Thoracic aorta (tissue), 2 donors: ENCODE measurements at regions not wholly inside any gene's neighbourhood (a gene's known extent, or its start where the extent isn't known, plus 50 kb on each side); places are given as distances from the start of the nearest gene placed in this dataset.

Source experiments
- ATAC-seq: fragments of 150-250 bp; one replicate; pipeline ENCODE4 v1.8.0; 2017; ENCODE audit warnings: low read depth; ENCODE audit not compliant: insufficient number of reproducible peaks, low FRiP score
- DNase-seq: peaks from one replicate; pipeline ENCODE4 v3.0.0-alpha.2; 2020; ENCODE audit warnings: low spot score
- H3K27ac ChIP-seq, 2 donors: fragments of 200-600 bp; sonication (generic); 1 replicate in 1 of 2; 2 replicates in 1 of 2; pipeline ENCODE4 v1.5.1; 2016; ENCODE audit warnings: mild to moderate bottlenecking in 2 of 2, moderate library complexity in 2 of 2
- H3K27me3 ChIP-seq: fragments of 200-600 bp; sonication (generic); replicated peaks from 2 replicates; pipeline ENCODE4 v1.6.0; 2016; ENCODE audit warnings: mild to moderate bottlenecking; ENCODE audit not compliant: insufficient read depth
- H3K36me3 ChIP-seq: fragments of 200-600 bp; sonication (generic); one replicate; pipeline ENCODE4 v1.5.1; 2016
- H3K4me1 ChIP-seq, 2 donors: fragments of 200-600 bp; sonication (generic); 1 replicate in 1 of 2; 2 replicates in 1 of 2; pipeline versions ENCODE4 v1.5.1 to v1.6.0; 2016; ENCODE audit warnings: low read depth in 2 of 2, mild to moderate bottlenecking in 1 of 2; ENCODE audit not compliant: control insufficient read depth in 1 of 2
- H3K4me3 ChIP-seq: fragments of 200-600 bp; sonication (generic); 2 replicates; pipeline ENCODE4 v1.5.1; 2016; ENCODE audit warnings: mild to moderate bottlenecking
- H3K9me3 ChIP-seq: fragments of 200-600 bp; sonication (generic); 2 replicates; pipeline ENCODE4 v1.5.1; 2016
- CTCF ChIP-seq: fragments of 200-600 bp; sonication (generic); IDR thresholded peaks from one replicate; pipeline ENCODE4 v1.5.1; 2019; ENCODE audit warnings: antibody characterized with exemption

GRCh38 chr10:3480281-3480989, 304.6 kb downstream of the KLF6 start:
- Histone ChIP-seq H3K27me3 (no peaks in the 10 kb centered on the region), H3K27ac (no peak overlapping the region)
- no peak for ATAC-seq

DNA sequence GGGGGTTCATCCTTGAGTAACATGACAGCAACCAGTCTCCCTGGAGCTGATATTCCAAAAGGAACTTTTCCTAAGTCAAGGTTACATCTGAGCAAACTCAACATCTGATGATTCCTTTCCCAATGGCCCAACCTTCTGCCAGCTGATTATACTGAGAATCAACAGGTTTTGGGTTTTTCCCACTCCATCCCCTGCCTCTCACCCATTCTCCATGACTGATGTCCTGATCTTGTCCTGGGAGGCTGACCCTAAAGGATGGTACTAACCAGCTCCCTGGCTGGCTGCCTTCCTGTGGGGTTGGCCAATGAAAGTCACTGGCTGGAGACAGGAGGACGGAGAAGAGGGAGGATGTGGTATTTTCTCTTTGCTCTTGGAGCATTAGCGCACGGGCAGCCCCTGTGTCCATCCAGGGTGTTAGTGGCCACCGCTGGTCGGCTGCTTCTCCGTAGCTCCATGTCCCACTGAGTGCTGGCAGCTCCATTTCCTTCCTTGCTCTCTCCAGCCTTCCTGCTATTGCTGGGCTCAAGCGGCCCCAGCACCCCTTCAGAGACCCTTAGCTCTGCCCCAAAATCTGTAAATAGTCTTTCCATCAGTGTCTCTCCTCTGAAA, 306.2 kb upstream of the PITRM1 start:
- no peak for DNase-seq
- Histone ChIP-seq H3K4me3 (no peak overlapping the region), H3K9me3 (no peaks in the 10 kb centered on the region), H3K27ac (no peak overlapping the region), H3K27me3 (no peaks in the 10 kb centered on the region), H3K36me3 (no peaks in the 10 kb centered on the region), H3K4me1 (peaks cover 0 to 12% of the 10 kb centered on the region in 2 donors)
- no peak for ATAC-seq
- TF ChIP-seq CTCF = no peak

More at GRCh38 chr10:3480281-3480989, 304.6 kb downstream of the KLF6 start:
- no peak for DNase-seq
- no peaks in the 10 kb centered on the region for H3K9me3 ChIP-seq
- TF ChIP-seq CTCF = no peak
- H3K4me1 ChIP-seq = peaks cover 0 to 12% of the 10 kb centered on the region in 2 donors
- H3K4me3 ChIP-seq = no peak overlapping the region
- no peaks in the 10 kb centered on the region for H3K36me3 ChIP-seq

GRCh38 chr10:3478153-3478552, 305.6 kb upstream of the PITRM1 start:
- ATAC-seq = no peak
- H3K9me3 ChIP-seq = no peaks in the 10 kb centered on the region
- H3K4me1 ChIP-seq = peaks cover 0 to 12% of the 10 kb centered on the region in 2 donors
- TF ChIP-seq CTCF = no peak
- no peak for DNase-seq
- H3K36me3 ChIP-seq = no peaks in the 10 kb centered on the region
- no peaks in the 10 kb centered on the region for H3K27me3 ChIP-seq
- H3K27ac ChIP-seq = no peak overlapping the region
- H3K4me3 ChIP-seq = no peak overlapping the region

DNA sequence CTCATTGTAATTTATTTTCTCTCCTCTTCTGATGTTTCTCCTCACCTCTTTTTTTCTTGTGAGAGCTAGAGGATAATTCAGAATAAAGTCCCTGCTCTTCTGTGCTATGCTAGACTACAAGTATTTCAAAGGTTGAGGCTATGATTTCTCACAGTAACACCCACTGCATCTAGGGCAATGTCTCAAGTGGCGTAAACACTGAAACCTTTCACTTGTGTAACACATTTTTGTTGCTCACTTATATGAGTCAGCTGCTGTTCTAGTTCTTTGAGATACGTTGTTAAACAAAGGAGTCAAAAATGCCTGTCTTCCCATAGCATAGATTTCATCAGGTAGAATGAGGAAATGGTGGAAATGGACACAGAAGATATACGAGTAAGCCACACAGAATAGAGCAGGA, 305.1 kb upstream of the PITRM1 start:
- no peaks in the 10 kb centered on the region for H3K36me3 ChIP-seq
- no peak overlapping the region for H3K4me3 ChIP-seq
- DNase-seq (no peak), ATAC-seq (no peak)
- no peak overlapping the region for H3K27ac ChIP-seq
- TF ChIP-seq CTCF = no peak
- H3K9me3 ChIP-seq = no peaks in the 10 kb centered on the region
- peaks cover 0 to 10% of the 10 kb centered on the region in 2 donors for H3K4me1 ChIP-seq
- H3K27me3 ChIP-seq = no peaks in the 10 kb centered on the region

DNA sequence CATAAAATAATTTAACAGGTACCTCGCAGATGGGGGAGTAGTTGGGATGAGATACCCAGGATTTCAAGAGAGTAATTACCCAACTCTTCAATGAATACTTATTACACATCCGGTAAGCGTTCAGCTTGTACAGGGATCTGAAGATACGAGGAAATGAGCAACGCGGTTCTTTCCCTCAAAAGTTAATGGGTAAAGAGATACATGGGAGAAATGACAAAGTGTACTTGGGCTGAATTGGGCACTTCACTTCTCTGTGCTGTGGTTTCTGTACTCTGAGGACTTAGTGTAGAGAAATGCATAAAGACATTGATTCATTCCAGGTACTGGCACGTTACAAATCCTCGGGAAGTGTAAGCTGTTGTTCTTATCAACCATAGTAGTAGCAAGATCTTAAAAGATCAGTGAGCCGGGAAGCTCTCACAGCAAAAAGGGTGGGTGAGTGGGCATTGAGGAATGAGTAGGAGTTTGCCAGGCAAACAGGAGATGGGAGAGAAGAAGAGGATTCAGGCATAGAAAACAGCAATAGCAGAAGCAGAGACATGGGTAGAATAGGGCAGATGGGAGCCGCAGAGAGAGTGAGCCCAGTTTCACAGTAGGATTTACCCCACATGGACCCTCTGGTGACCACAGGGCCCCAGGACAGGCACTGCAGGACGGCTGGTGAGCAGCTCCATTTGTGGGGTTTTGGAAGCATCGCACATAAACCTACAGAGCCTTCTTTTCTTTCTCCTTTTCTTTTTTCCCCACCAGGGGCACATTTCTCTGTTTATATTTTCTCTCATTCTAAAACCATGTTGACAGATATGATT, 304.3 kb upstream of the PITRM1 start:
- H3K4me3 ChIP-seq = no peak overlapping the region
- no peak for ATAC-seq
- no peaks in the 10 kb centered on the region for H3K27me3 ChIP-seq
- no peaks in the 10 kb centered on the region for H3K36me3 ChIP-seq
- TF ChIP-seq CTCF = no peak
- H3K4me1 ChIP-seq = peaks cover 2 to 10% of the 10 kb centered on the region in 2 donors
- H3K9me3 ChIP-seq = no peaks in the 10 kb centered on the region
- no peak overlapping the region for H3K27ac ChIP-seq
- DNase-seq = no peak
